ENCODE measurements at regions not wholly inside any gene's neighbourhood (a gene's known extent, or its start where the extent isn't known, plus 50 kb on each side); places are given as distances from the start of the nearest gene placed in this dataset.

- H3K79me2 ChIP-seq (ENCODE audit: insufficient read depth): no peaks in the 10 kb centered on the region
- no peaks in the 10 kb centered on the region for H4K20me1 ChIP-seq (ENCODE audit: insufficient read depth)
- no peaks in the 10 kb centered on the region for H3K36me3 ChIP-seq (replicated peaks in 1 of 2; ENCODE audit: control insufficient read depth in 1 of 2, insufficient read depth in 2 of 2, low read length in 1 of 2)
- no peak for DNase-seq
- no peak overlapping the region for H3K9ac ChIP-seq
- no peak overlapping the region for H2AFZ ChIP-seq (ENCODE audit: low read depth)
- H3K9me3 ChIP-seq: no peaks in the 10 kb centered on the region
- TF ChIP-seq RAD21 (IDR thresholded peaks at IDR 0.05; ENCODE audit: low read length) (no peak), ZBTB33 (IDR thresholded peaks at IDR 0.05; ENCODE audit: borderline replicate concordance, low read depth) (no peak), NRF1 (IDR thresholded peaks at IDR 0.05; ENCODE audit: low read depth, low read length) (no peak), FOXM1 (IDR thresholded peaks at IDR 0.05; ENCODE audit: low read depth) (no peak), FOSL2 (IDR thresholded peaks at IDR 0.05; ENCODE audit: borderline replicate concordance, low read depth) (no peak), SIN3A (IDR thresholded peaks at IDR 0.05; ENCODE audit: borderline replicate concordance, low read depth, low read length) (no peak), CTCF (IDR thresholded peaks at IDR 0.05) (no peak), YY1 (IDR thresholded peaks at IDR 0.05; ENCODE audit: low read depth) (no peak), USF1 (IDR thresholded peaks at IDR 0.05; ENCODE audit: borderline replicate concordance, low read depth) (no peak), RXRA (IDR thresholded peaks at IDR 0.05; ENCODE audit: borderline replicate concordance, low read depth) (no peak), TCF12 (IDR thresholded peaks at IDR 0.05) (no peak), RCOR1 (IDR thresholded peaks at IDR 0.05; ENCODE audit: low read length) (no peak), MXI1 (IDR thresholded peaks at IDR 0.05; ENCODE audit: low read depth, low read length) (no peak), REST (IDR thresholded peaks at IDR 0.05; ENCODE audit: low read depth, low read length) (no peak), USF2 (IDR thresholded peaks at IDR 0.05; ENCODE audit: borderline replicate concordance, low read depth, low read length) (no peak), RFX5 (IDR thresholded peaks at IDR 0.05; ENCODE audit: low read length) (no peak)
- H3K4me2 ChIP-seq: no peak overlapping the region
- POLR2A ChIA-PET: no interaction called here
- no peak overlapping the region for H3K4me3 ChIP-seq (ENCODE audit: low read depth in 2 of 2, low read length in 1 of 2)
- 46% methylated on average over 7 of the region's 7 CpGs for WGBS (ENCODE audit: low lambda C conversion rate)
- H3K27me3 ChIP-seq (ENCODE audit: insufficient read depth): no peaks in the 10 kb centered on the region
- H3K27ac ChIP-seq (ENCODE audit: low read depth in 2 of 2, low read length in 1 of 2): no peak overlapping the region
- H3K9me2 ChIP-seq: no peaks in the 10 kb centered on the region
- CTCF ChIA-PET: no interaction called here
- H3K4me1 ChIP-seq (ENCODE audit: control insufficient read depth in 1 of 2, insufficient read depth in 2 of 2, low read depth in 1 of 2, low read length in 1 of 2): no peaks in the 10 kb centered on the region
- H3F3A ChIP-seq (replicated peaks; ENCODE audit: insufficient read depth): no peaks in the 10 kb centered on the region
Measured at GRCh38 chr3:74124782-74125181, 489.7 kb downstream of the CNTN3 start.
